ENCODE measurements at regions not wholly inside any gene's neighbourhood (a gene's known extent, or its start where the extent isn't known, plus 50 kb on each side); places are given as distances from the start of the nearest gene placed in this dataset.
A peak's percentile ranks its signal among the peaks of the same experiment; 100 is the strongest.

GRCh38 chr5:15993919-15994318 lies 185.7 kb downstream of the MARCHF11 start:
- no peak overlapping the region for H3K4me3 ChIP-seq (ENCODE audit: low read depth, low read length)
- in situ Hi-C loops (cut with HindIII; ENCODE audit: low sequenced_read_pairs), result loop anchor here (25.0 kb wide), 1 partner anchor 532 kb away; no protein-coding TSS in a partner anchor
- TF ChIP-seq CTCF (IDR thresholded peaks at IDR 0.05; ENCODE audit: low read depth, low read length, missing control alignments), result peak; percentile 54
- DNase-seq (ENCODE audit: low read depth), result no peak

- TF ChIP-seq CTCF (IDR thresholded peaks at IDR 0.05; ENCODE audit: low read depth, low read length, missing control alignments), result no peak
- H3K4me3 ChIP-seq (ENCODE audit: low read depth, low read length), result no peak overlapping the region
- DNase-seq (ENCODE audit: low read depth), result no peak
- in situ Hi-C loops (cut with HindIII; ENCODE audit: low sequenced_read_pairs), result loop anchor here (25.0 kb wide), 1 partner anchor 531 kb away; no protein-coding TSS in a partner anchor
These were observed 186.3 kb downstream of the MARCHF11 start for GRCh38 chr5:15993334-15993733.

GRCh38 chr5:15992918-15993317 lies 186.7 kb downstream of the MARCHF11 start:
- in situ Hi-C loops (cut with HindIII; ENCODE audit: low sequenced_read_pairs), result loop anchor here (25.0 kb wide), 1 partner anchor 531 kb away; no protein-coding TSS in a partner anchor
- TF ChIP-seq CTCF (IDR thresholded peaks at IDR 0.05; ENCODE audit: low read depth, low read length, missing control alignments), result no peak
- DNase-seq (ENCODE audit: low read depth), result peak; percentile 22
- no peak overlapping the region for H3K4me3 ChIP-seq (ENCODE audit: low read depth, low read length)

GRCh38 chr5:15991586-15991985 lies 188.0 kb downstream of the MARCHF11 start:
- no peak overlapping the region for H3K4me3 ChIP-seq (ENCODE audit: low read depth, low read length)
- TF ChIP-seq CTCF (IDR thresholded peaks at IDR 0.05; ENCODE audit: low read depth, low read length, missing control alignments), result no peak
- in situ Hi-C loops (cut with HindIII; ENCODE audit: low sequenced_read_pairs), result loop anchor here (25.0 kb wide), 1 partner anchor 529 kb away; no protein-coding TSS in a partner anchor
- no peak for DNase-seq (ENCODE audit: low read depth)
